GM12891 (cell line): ENCODE measurements at regions not wholly inside any gene's neighbourhood (a gene's known extent, or its start where the extent isn't known, plus 50 kb on each side); places are given as distances from the start of the nearest gene placed in this dataset.

ENCODE experiments used
- POLR2A ChIP-seq: IDR thresholded peaks from 2 replicates; pipeline ENCODE4 v1.6.1; 2011; ENCODE audit warnings: low read depth, low read length, control low read depth
- POLR2AphosphoS5 ChIP-seq: IDR thresholded peaks from 2 replicates; pipeline ENCODE4 v1.6.1; 2011; ENCODE audit warnings: low read depth, low read length, control low read depth
- POU2F2 ChIP-seq: IDR thresholded peaks from 2 replicates; pipeline ENCODE4 v1.6.1; 2011; ENCODE audit warnings: low read depth, mild to moderate bottlenecking, control low read depth, low read length, moderate library complexity
- TAF1 ChIP-seq: IDR thresholded peaks from 2 replicates; pipeline ENCODE4 v1.6.1; 2011; ENCODE audit warnings: low read depth, low read length, control low read depth

DNA sequence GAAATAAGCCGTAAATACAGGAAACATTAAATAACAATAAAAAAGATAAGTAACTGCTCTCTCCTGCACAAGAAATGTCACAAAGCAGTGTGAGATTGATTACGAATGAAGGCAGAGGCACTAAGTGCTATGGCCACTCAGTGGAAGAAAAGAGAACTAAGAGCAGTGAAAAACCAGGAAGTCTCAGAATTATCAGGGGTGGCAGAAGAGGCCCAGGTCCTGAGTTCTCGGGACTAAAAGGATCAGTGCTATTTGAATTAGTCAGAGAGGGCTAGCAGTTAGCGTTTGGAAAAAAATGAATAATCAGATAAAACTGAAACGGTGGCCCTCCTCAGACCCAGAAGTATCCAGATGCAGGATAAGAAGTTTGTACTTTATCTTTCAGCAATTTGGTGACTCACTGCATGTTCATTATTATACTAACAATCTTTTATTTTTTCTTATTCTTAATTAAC is 367.1 kb downstream of the ZEB2 start:
- TF ChIP-seq TAF1 (no peak), POU2F2 (no peak), POLR2AphosphoS5 (no peak), POLR2A (no peak)
